ENCODE measurements at regions not wholly inside any gene's neighbourhood (a gene's known extent, or its start where the extent isn't known, plus 50 kb on each side); places are given as distances from the start of the nearest gene placed in this dataset.

GRCh38 chr18:78586586-78586985 is 393.0 kb upstream of the SALL3 start:
- TF ChIP-seq CTCF (IDR thresholded peaks at IDR 0.05; ENCODE audit: low read depth, low read length), result no peak
- no peak overlapping the region for H3K4me3 ChIP-seq (ENCODE audit: low read depth, low read length)

- no peak overlapping the region for H3K4me3 ChIP-seq (ENCODE audit: low read depth, low read length)
- TF ChIP-seq CTCF (IDR thresholded peaks at IDR 0.05; ENCODE audit: low read depth, low read length), result no peak
These were observed 392.5 kb upstream of the SALL3 start for GRCh38 chr18:78587096-78587495.

- TF ChIP-seq CTCF (IDR thresholded peaks at IDR 0.05; ENCODE audit: low read depth, low read length), result no peak
- no peak overlapping the region for H3K4me3 ChIP-seq (ENCODE audit: low read depth, low read length)
These were observed 391.7 kb upstream of the SALL3 start for GRCh38 chr18:78587626-78588600.

- no peak overlapping the region for H3K4me3 ChIP-seq (ENCODE audit: low read depth, low read length)
- TF ChIP-seq CTCF (IDR thresholded peaks at IDR 0.05; ENCODE audit: low read depth, low read length), result no peak
These were observed 389.6 kb upstream of the SALL3 start for GRCh38 chr18:78589916-78590437.

- TF ChIP-seq CTCF (IDR thresholded peaks at IDR 0.05; ENCODE audit: low read depth, low read length), result no peak
- H3K4me3 ChIP-seq (ENCODE audit: low read depth, low read length), result no peak overlapping the region
These were observed 384.2 kb upstream of the SALL3 start for GRCh38 chr18:78595453-78595852.

- TF ChIP-seq CTCF (IDR thresholded peaks at IDR 0.05; ENCODE audit: low read depth, low read length), result no peak
- no peak overlapping the region for H3K4me3 ChIP-seq (ENCODE audit: low read depth, low read length)
These were observed 383.6 kb upstream of the SALL3 start for GRCh38 chr18:78595924-78596573.
